ENCODE measurements at regions not wholly inside any gene's neighbourhood (a gene's known extent, or its start where the extent isn't known, plus 50 kb on each side); places are given as distances from the start of the nearest gene placed in this dataset.

GRCh38 chr6:139855671-139856311, 481.3 kb upstream of the CITED2 start:
- no peak for TF ChIP-seq CTCF (IDR thresholded peaks at IDR 0.05)
- no peak for TF ChIP-seq POLR2A (IDR thresholded peaks at IDR 0.05)

All from Peyer's patch (tissue), 4 donors.